ENCODE measurements at regions not wholly inside any gene's neighbourhood (a gene's known extent, or its start where the extent isn't known, plus 50 kb on each side); places are given as distances from the start of the nearest gene placed in this dataset.

- Mint-ChIP-seq H3K9me3 (ENCODE audit: low read depth) (peaks cover 8% of the 10 kb centered on the region), H3K27ac (ENCODE audit: unreplicated experiment) (no peak overlapping the region), H3K36me3 (ENCODE audit: low read depth) (no peaks in the 10 kb centered on the region), H3K4me1 (ENCODE audit: low read depth) (no peaks in the 10 kb centered on the region), H3K4me3 (ENCODE audit: unreplicated experiment) (no peak overlapping the region), H3K27me3 (ENCODE audit: low read depth) (no peaks in the 10 kb centered on the region)
- no peak for DNase-seq (ENCODE audit: low spot score)
- TF ChIP-seq, protein P1, sequence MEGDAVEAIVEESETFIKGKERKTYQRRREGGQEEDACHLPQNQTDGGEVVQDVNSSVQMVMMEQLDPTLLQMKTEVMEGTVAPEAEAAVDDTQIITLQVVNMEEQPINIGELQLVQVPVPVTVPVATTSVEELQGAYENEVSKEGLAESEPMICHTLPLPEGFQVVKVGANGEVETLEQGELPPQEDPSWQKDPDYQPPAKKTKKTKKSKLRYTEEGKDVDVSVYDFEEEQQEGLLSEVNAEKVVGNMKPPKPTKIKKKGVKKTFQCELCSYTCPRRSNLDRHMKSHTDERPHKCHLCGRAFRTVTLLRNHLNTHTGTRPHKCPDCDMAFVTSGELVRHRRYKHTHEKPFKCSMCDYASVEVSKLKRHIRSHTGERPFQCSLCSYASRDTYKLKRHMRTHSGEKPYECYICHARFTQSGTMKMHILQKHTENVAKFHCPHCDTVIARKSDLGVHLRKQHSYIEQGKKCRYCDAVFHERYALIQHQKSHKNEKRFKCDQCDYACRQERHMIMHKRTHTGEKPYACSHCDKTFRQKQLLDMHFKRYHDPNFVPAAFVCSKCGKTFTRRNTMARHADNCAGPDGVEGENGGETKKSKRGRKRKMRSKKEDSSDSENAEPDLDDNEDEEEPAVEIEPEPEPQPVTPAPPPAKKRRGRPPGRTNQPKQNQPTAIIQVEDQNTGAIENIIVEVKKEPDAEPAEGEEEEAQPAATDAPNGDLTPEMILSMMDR (IDR thresholded peaks at IDR 0.05): no peak
Observed at GRCh38 chrX:7270933-7271332, 123.0 kb upstream of the PUDP start.

DNA sequence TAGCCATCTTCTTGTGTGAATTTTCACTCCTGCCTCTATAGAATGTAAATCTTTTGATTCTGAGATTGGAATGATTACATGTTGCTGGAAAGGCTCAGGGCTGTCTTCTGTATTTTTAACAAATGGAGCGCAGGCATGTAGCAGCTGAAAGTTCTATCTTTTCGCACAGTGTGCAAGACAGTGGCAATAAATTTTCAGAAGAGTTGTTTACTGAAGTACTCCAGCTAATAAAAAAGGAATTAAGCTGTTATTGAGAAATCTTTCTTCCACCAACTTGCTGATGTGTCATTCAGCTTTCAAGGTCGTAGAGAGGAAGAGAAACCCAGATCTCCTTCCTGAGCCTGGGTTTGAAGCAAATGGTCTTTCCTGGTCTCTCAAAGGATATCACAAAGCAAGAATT is 122.0 kb upstream of the PUDP start:
- H3K27ac Mint-ChIP-seq (ENCODE audit: unreplicated experiment): no peak overlapping the region
- no peak overlapping the region for H3K4me3 Mint-ChIP-seq (ENCODE audit: unreplicated experiment)
- H3K27me3 Mint-ChIP-seq (ENCODE audit: low read depth): no peaks in the 10 kb centered on the region
- no peaks in the 10 kb centered on the region for H3K4me1 Mint-ChIP-seq (ENCODE audit: low read depth)
- H3K36me3 Mint-ChIP-seq (ENCODE audit: low read depth): no peaks in the 10 kb centered on the region
- peaks cover 8% of the 10 kb centered on the region for H3K9me3 Mint-ChIP-seq (ENCODE audit: low read depth)
- DNase-seq (ENCODE audit: low spot score): no peak
- TF ChIP-seq, protein P1 (IDR thresholded peaks at IDR 0.05): no peak

GRCh38 chrX:7269589-7269988 is 121.6 kb upstream of the PUDP start:
- no peaks in the 10 kb centered on the region for H3K36me3 Mint-ChIP-seq (ENCODE audit: low read depth)
- no peak for DNase-seq (ENCODE audit: low spot score)
- H3K4me1 Mint-ChIP-seq (ENCODE audit: low read depth): no peaks in the 10 kb centered on the region
- TF ChIP-seq, protein P1 (IDR thresholded peaks at IDR 0.05): no peak
- H3K27ac Mint-ChIP-seq (ENCODE audit: unreplicated experiment): no peak overlapping the region
- H3K27me3 Mint-ChIP-seq (ENCODE audit: low read depth): no peaks in the 10 kb centered on the region
- peaks cover 8% of the 10 kb centered on the region for H3K9me3 Mint-ChIP-seq (ENCODE audit: low read depth)
- no peak overlapping the region for H3K4me3 Mint-ChIP-seq (ENCODE audit: unreplicated experiment)

- H3K9me3 Mint-ChIP-seq (ENCODE audit: low read depth): peaks cover 16% of the 10 kb centered on the region
- no peak for DNase-seq (ENCODE audit: low spot score)
- peaks cover 6% of the 10 kb centered on the region for H3K36me3 Mint-ChIP-seq (ENCODE audit: low read depth)
- no peak overlapping the region for H3K4me3 Mint-ChIP-seq (ENCODE audit: unreplicated experiment)
- TF ChIP-seq, protein P1 (IDR thresholded peaks at IDR 0.05): no peak
- H3K27me3 Mint-ChIP-seq (ENCODE audit: low read depth): no peaks in the 10 kb centered on the region
- no peak overlapping the region for H3K27ac Mint-ChIP-seq (ENCODE audit: unreplicated experiment)
- H3K4me1 Mint-ChIP-seq (ENCODE audit: low read depth): no peaks in the 10 kb centered on the region
Observed at GRCh38 chrX:7266288-7266687, 118.3 kb upstream of the PUDP start.

DNA sequence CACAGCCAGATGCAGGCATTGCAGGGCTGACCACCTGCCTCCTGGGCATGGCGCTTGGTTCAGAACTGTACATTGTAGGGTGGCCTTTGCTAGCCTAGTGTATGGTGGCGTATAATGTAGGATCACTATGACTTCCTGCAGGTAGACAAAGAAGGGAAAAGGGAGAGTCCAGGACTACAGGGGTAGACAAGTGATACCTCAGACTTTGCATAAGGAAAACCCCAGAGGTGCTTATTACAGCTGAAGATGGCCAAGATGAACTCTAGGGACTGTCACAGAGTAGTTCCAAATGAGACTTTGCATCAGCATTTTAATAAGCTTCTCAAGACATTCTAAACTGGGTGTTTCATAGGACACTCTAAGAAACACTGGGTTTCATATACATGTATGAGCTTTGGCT is 116.4 kb upstream of the PUDP start:
- DNase-seq (ENCODE audit: low spot score): no peak
- TF ChIP-seq, protein P1 (IDR thresholded peaks at IDR 0.05): no peak
- Mint-ChIP-seq H3K36me3 (ENCODE audit: low read depth) (peaks cover 8% of the 10 kb centered on the region), H3K9me3 (ENCODE audit: low read depth) (peaks cover 20% of the 10 kb centered on the region), H3K4me1 (ENCODE audit: low read depth) (no peaks in the 10 kb centered on the region), H3K27me3 (ENCODE audit: low read depth) (no peaks in the 10 kb centered on the region), H3K27ac (ENCODE audit: unreplicated experiment) (no peak overlapping the region), H3K4me3 (ENCODE audit: unreplicated experiment) (no peak overlapping the region)

Data from chondrocyte (in vitro differentiated cells).